ENCODE measurements at regions not wholly inside any gene's neighbourhood (a gene's known extent, or its start where the extent isn't known, plus 50 kb on each side); places are given as distances from the start of the nearest gene placed in this dataset.

GRCh38 chr15:53445531-53445930 is 313.9 kb downstream of the WDR72 start:
- Histone ChIP-seq H3K4me1 (ENCODE audit: control insufficient read depth, insufficient read depth, low read length) (no peaks in the 10 kb centered on the region), H3K4me3 (ENCODE audit: low read length) (no peak overlapping the region), H3K27me3 (replicated peaks; ENCODE audit: control insufficient read depth, insufficient read depth, low read length) (peaks cover 3% of the 10 kb centered on the region), H3K9me3 (ENCODE audit: control insufficient read depth, low read length) (no peaks in the 10 kb centered on the region), H3K36me3 (ENCODE audit: control insufficient read depth, insufficient read depth, low read length, severe bottlenecking) (no peaks in the 10 kb centered on the region), H3K9ac (ENCODE audit: low read length) (no peak overlapping the region)
- no peak for DNase-seq (ENCODE audit: low read depth)

DNA sequence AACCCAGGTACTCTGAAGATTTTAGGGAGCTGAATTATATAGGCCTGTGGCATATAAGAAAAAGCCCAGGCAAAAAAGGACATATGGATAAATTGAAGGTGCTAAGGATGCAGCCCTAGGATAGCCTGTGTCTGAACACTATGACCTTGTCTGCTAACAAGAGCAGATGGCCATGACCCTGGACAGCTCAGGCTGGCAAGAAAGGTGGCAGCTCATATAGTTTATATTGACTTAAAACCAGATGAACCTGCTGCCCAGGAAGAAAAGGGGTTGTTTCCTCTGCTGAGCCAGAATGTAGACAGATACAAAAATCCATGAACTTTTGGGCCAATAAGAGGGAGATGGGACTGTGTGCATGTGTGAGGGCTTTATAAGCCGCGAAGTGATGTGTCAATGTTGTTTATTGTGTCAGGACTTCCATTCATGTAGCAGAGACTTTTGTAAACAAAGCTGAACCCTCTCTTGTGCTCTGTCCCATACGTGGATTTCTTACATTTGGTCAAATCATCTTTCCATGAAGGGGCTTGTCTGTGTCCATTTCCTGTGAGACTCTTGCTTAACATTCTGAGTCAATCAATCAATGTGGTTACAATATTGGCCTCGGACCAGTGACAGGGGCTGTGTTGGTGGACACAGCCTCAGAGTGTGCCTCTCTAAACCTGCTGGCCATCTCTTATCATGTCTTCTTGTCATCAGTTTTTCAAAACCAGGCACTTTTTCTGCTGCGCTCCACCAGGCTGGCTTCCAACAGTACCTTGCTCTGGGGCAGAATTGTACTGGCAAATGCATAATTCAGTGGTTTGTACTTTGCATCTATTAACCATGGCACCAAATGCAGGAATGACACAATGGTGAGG is 321.2 kb downstream of the WDR72 start:
- H3K4me1 ChIP-seq (ENCODE audit: control insufficient read depth, insufficient read depth, low read length), result no peaks in the 10 kb centered on the region
- no peaks in the 10 kb centered on the region for H3K9me3 ChIP-seq (ENCODE audit: control insufficient read depth, low read length)
- no peak overlapping the region for H3K4me3 ChIP-seq (ENCODE audit: low read length)
- DNase-seq (ENCODE audit: low read depth), result no peak
- H3K9ac ChIP-seq (ENCODE audit: low read length), result no peak overlapping the region
- no peaks in the 10 kb centered on the region for H3K36me3 ChIP-seq (ENCODE audit: control insufficient read depth, insufficient read depth, low read length, severe bottlenecking)
- no peaks in the 10 kb centered on the region for H3K27me3 ChIP-seq (replicated peaks; ENCODE audit: control insufficient read depth, insufficient read depth, low read length)

DNA sequence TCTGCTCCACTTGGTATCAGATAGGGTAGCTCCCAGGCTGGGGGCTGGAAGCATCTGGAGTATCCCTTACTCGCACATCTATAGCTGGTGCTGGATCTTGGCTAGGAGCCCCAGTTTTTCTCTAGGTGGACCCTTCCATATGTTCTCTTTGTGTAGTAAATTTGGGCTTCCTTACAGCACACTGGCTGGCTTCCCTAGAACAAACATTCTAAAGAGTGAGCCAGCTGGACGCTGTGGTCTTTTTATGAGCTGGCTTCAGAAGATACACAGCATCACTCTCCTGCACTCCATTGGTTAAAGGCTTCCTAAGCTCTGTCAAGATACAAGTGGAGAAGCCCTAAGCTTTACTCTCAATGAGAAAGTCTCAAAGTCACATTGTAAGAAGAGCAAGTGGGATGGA is 322.1 kb downstream of the WDR72 start:
- H3K9ac ChIP-seq (ENCODE audit: low read length), result no peak overlapping the region
- H3K36me3 ChIP-seq (ENCODE audit: control insufficient read depth, insufficient read depth, low read length, severe bottlenecking), result no peaks in the 10 kb centered on the region
- DNase-seq (ENCODE audit: low read depth), result no peak
- no peaks in the 10 kb centered on the region for H3K4me1 ChIP-seq (ENCODE audit: control insufficient read depth, insufficient read depth, low read length)
- no peak overlapping the region for H3K4me3 ChIP-seq (ENCODE audit: low read length)
- no peaks in the 10 kb centered on the region for H3K9me3 ChIP-seq (ENCODE audit: control insufficient read depth, low read length)
- no peaks in the 10 kb centered on the region for H3K27me3 ChIP-seq (replicated peaks; ENCODE audit: control insufficient read depth, insufficient read depth, low read length)

GRCh38 chr15:53434174-53434678 is 325.2 kb downstream of the WDR72 start:
- no peak for DNase-seq (ENCODE audit: low read depth)
- H3K4me1 ChIP-seq (ENCODE audit: control insufficient read depth, insufficient read depth, low read length), result no peaks in the 10 kb centered on the region
- no peaks in the 10 kb centered on the region for H3K27me3 ChIP-seq (replicated peaks; ENCODE audit: control insufficient read depth, insufficient read depth, low read length)
- no peaks in the 10 kb centered on the region for H3K36me3 ChIP-seq (ENCODE audit: control insufficient read depth, insufficient read depth, low read length, severe bottlenecking)
- H3K4me3 ChIP-seq (ENCODE audit: low read length), result no peak overlapping the region
- H3K9me3 ChIP-seq (ENCODE audit: control insufficient read depth, low read length), result no peaks in the 10 kb centered on the region
- H3K9ac ChIP-seq (ENCODE audit: low read length), result no peak overlapping the region

- H3K4me3 ChIP-seq (ENCODE audit: low read length), result no peak overlapping the region
- no peak for DNase-seq (ENCODE audit: low read depth)
- H3K9me3 ChIP-seq (ENCODE audit: control insufficient read depth, low read length), result no peaks in the 10 kb centered on the region
- no peak overlapping the region for H3K9ac ChIP-seq (ENCODE audit: low read length)
- no peaks in the 10 kb centered on the region for H3K4me1 ChIP-seq (ENCODE audit: control insufficient read depth, insufficient read depth, low read length)
- peaks cover 3% of the 10 kb centered on the region for H3K27me3 ChIP-seq (replicated peaks; ENCODE audit: control insufficient read depth, insufficient read depth, low read length)
- H3K36me3 ChIP-seq (ENCODE audit: control insufficient read depth, insufficient read depth, low read length, severe bottlenecking), result no peaks in the 10 kb centered on the region
Observed at GRCh38 chr15:53416219-53416940, 343.1 kb downstream of the WDR72 start.

DNA sequence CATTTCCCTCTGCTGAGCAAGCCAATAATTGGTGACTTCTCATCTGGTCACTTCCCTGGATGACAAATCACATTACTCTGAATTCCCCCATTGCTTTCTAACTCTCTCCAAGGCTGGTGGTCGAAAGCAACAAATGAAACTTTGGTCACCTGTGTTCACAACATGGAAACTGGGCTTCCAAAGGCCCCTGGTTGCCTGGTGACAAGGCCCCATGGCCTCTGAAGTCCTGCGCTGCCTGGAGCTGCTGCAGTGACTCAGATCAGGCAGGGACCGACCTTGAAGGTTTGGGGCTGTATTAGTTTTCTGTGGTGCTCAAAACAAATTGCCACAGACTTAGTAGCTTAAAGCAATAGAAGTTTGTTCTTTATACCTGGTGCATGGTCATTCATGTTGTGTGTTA is 345.3 kb downstream of the WDR72 start:
- H3K36me3 ChIP-seq (ENCODE audit: control insufficient read depth, insufficient read depth, low read length, severe bottlenecking), result no peaks in the 10 kb centered on the region
- no peak overlapping the region for H3K9ac ChIP-seq (ENCODE audit: low read length)
- DNase-seq (ENCODE audit: low read depth), result no peak
- peaks cover 6% of the 10 kb centered on the region for H3K27me3 ChIP-seq (replicated peaks; ENCODE audit: control insufficient read depth, insufficient read depth, low read length)
- H3K9me3 ChIP-seq (ENCODE audit: control insufficient read depth, low read length), result no peaks in the 10 kb centered on the region
- no peak overlapping the region for H3K4me3 ChIP-seq (ENCODE audit: low read length)
- H3K4me1 ChIP-seq (ENCODE audit: control insufficient read depth, insufficient read depth, low read length), result no peaks in the 10 kb centered on the region

DNA sequence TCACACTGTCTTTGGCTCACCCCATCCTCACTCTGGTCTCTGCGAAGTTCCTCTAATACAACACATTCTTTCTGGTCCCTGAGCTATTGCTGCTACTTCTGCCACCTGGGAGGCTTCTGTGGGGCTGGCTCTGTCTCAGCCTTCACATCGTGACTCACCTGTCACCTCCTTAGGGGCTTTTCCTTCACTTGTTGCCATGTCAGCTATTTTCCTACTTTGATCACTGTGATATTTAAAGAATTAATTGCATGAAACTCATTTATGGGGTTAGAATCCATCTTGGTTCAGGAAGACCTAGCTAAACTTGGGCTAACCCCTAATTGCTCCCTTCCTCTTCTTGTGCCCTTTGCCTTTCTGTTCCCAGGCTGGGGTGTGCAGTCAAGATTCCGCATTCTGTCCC is 346.9 kb downstream of the WDR72 start:
- Histone ChIP-seq H3K4me1 (ENCODE audit: control insufficient read depth, insufficient read depth, low read length) (no peaks in the 10 kb centered on the region), H3K36me3 (ENCODE audit: control insufficient read depth, insufficient read depth, low read length, severe bottlenecking) (no peaks in the 10 kb centered on the region), H3K9ac (ENCODE audit: low read length) (no peak overlapping the region), H3K4me3 (ENCODE audit: low read length) (no peak overlapping the region), H3K27me3 (replicated peaks; ENCODE audit: control insufficient read depth, insufficient read depth, low read length) (peaks cover 6% of the 10 kb centered on the region), H3K9me3 (ENCODE audit: control insufficient read depth, low read length) (no peaks in the 10 kb centered on the region)
- no peak for DNase-seq (ENCODE audit: low read depth)

GRCh38 chr15:53404930-53405493 is 354.5 kb downstream of the WDR72 start:
- Histone ChIP-seq H3K4me3 (ENCODE audit: low read length) (no peak overlapping the region), H3K9ac (ENCODE audit: low read length) (no peak overlapping the region), H3K4me1 (ENCODE audit: control insufficient read depth, insufficient read depth, low read length) (no peaks in the 10 kb centered on the region), H3K27me3 (replicated peaks; ENCODE audit: control insufficient read depth, insufficient read depth, low read length) (peaks cover 8% of the 10 kb centered on the region), H3K36me3 (ENCODE audit: control insufficient read depth, insufficient read depth, low read length, severe bottlenecking) (no peaks in the 10 kb centered on the region), H3K9me3 (ENCODE audit: control insufficient read depth, low read length) (no peaks in the 10 kb centered on the region)
- DNase-seq (ENCODE audit: low read depth), result no peak

DNA sequence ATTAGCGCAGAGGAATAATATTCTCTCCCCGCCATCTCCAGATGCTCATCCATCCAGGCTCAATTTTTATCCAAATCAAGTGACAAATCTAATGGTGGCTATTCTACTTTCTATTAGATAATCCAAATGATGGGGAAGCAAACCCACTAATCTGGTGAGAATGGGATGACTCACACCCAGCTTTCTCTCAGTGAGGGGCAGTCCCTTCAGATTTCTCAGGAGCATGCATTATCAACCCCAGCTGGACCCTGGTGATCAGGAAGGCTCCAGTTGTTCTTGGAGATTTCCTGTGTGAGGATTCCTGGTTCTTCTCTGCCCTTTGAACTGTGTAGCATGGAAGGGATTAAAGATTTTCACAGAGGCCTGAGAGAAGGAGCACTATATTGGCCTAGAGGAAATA is 358.0 kb downstream of the WDR72 start:
- H3K4me3 ChIP-seq (ENCODE audit: low read length), result no peak overlapping the region
- DNase-seq (ENCODE audit: low read depth), result no peak
- H3K9ac ChIP-seq (ENCODE audit: low read length), result no peak overlapping the region
- peaks cover 8% of the 10 kb centered on the region for H3K27me3 ChIP-seq (replicated peaks; ENCODE audit: control insufficient read depth, insufficient read depth, low read length)
- no peaks in the 10 kb centered on the region for H3K9me3 ChIP-seq (ENCODE audit: control insufficient read depth, low read length)
- H3K4me1 ChIP-seq (ENCODE audit: control insufficient read depth, insufficient read depth, low read length), result no peaks in the 10 kb centered on the region
- H3K36me3 ChIP-seq (ENCODE audit: control insufficient read depth, insufficient read depth, low read length, severe bottlenecking), result no peaks in the 10 kb centered on the region

GRCh38 chr15:53400986-53401385 is 358.5 kb downstream of the WDR72 start:
- H3K4me3 ChIP-seq (ENCODE audit: low read length), result no peak overlapping the region
- no peak for DNase-seq (ENCODE audit: low read depth)
- H3K36me3 ChIP-seq (ENCODE audit: control insufficient read depth, insufficient read depth, low read length, severe bottlenecking), result no peaks in the 10 kb centered on the region
- H3K27me3 ChIP-seq (replicated peaks; ENCODE audit: control insufficient read depth, insufficient read depth, low read length), result peaks cover 8% of the 10 kb centered on the region
- no peaks in the 10 kb centered on the region for H3K9me3 ChIP-seq (ENCODE audit: control insufficient read depth, low read length)
- no peaks in the 10 kb centered on the region for H3K4me1 ChIP-seq (ENCODE audit: control insufficient read depth, insufficient read depth, low read length)
- H3K9ac ChIP-seq (ENCODE audit: low read length), result no peak overlapping the region

DNA sequence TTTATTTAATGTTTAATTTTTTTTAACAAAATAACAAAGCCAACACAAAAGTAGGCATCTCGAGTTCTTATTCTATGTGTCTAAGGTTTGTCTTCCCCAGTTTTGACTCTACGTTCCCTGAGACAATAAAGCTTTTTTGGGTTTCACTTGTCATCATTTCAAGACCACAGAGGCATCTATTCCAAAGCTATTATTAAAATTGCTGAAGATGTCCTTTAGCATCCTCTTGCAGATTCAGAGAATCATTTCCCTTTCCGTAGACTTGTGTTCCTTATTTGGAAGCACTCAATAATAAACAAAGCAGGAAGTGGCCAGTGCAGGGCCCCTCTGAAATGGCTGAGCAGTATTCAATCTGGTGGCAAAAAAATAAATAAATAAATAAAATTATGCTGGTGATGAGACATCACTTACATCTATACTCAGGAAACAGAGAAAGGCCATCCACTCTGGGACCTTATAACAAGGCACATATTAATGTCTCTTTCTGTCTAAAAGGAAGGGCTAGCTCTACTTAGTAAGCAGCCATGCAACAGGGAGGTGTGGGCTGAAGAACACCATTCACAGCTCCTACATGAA is 362.3 kb downstream of the WDR72 start:
- H3K9me3 ChIP-seq (ENCODE audit: control insufficient read depth, low read length), result no peaks in the 10 kb centered on the region
- H3K4me3 ChIP-seq (ENCODE audit: low read length), result no peak overlapping the region
- no peaks in the 10 kb centered on the region for H3K27me3 ChIP-seq (replicated peaks; ENCODE audit: control insufficient read depth, insufficient read depth, low read length)
- no peaks in the 10 kb centered on the region for H3K4me1 ChIP-seq (ENCODE audit: control insufficient read depth, insufficient read depth, low read length)
- DNase-seq (ENCODE audit: low read depth), result no peak
- no peak overlapping the region for H3K9ac ChIP-seq (ENCODE audit: low read length)
- H3K36me3 ChIP-seq (ENCODE audit: control insufficient read depth, insufficient read depth, low read length, severe bottlenecking), result no peaks in the 10 kb centered on the region

Data from adipocyte (in vitro differentiated cells).